Thyroid gland (tissue), 4 donors: ENCODE measurements at regions not wholly inside any gene's neighbourhood (a gene's known extent, or its start where the extent isn't known, plus 50 kb on each side); places are given as distances from the start of the nearest gene placed in this dataset.

ENCODE experiments used
- POLR2A ChIP-seq, 2 donors: fragments of 450-650 bp; IDR thresholded peaks; one replicate each; pipeline ENCODE4 v1.6.1; 2017; ENCODE audit warnings: antibody characterized with exemption in 2 of 2, mild to moderate bottlenecking in 2 of 2, moderate library complexity in 1 of 2
- TF ChIP-seq, protein P1 (sequence below), 6 experiments: fragments of 200-600 bp in 3 of 6; fragments of 450-650 bp in 3 of 6; sonication (generic) in 3 of 6; IDR thresholded peaks; one replicate each; pipeline ENCODE4 v1.5.1; 2016 to 2019; ENCODE audit warnings: antibody characterized with exemption in 6 of 6, mild to moderate bottlenecking in 2 of 6, inconsistent platforms in 1 of 6, moderate library complexity in 1 of 6

DNA sequence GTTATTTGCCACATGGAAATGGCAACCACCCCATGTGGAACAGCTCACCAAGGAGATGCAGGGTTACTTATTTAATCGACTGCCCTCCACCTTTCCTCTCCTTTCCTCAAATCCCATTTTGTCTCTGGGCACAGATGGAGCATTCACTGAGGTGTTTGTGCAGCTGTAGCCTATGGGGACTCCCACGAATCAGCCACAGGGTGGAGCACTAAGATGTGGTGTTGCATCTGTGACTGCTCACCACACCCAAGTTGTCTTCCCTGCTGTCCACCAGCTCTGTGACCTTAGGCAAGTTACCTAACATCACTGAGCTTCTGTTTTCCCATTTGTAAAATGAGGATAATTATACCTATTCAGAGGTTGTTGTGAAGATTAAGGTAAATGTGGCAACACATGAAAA is 252.4 kb upstream of the CPEB2 start:
- TF ChIP-seq, protein P1, sequence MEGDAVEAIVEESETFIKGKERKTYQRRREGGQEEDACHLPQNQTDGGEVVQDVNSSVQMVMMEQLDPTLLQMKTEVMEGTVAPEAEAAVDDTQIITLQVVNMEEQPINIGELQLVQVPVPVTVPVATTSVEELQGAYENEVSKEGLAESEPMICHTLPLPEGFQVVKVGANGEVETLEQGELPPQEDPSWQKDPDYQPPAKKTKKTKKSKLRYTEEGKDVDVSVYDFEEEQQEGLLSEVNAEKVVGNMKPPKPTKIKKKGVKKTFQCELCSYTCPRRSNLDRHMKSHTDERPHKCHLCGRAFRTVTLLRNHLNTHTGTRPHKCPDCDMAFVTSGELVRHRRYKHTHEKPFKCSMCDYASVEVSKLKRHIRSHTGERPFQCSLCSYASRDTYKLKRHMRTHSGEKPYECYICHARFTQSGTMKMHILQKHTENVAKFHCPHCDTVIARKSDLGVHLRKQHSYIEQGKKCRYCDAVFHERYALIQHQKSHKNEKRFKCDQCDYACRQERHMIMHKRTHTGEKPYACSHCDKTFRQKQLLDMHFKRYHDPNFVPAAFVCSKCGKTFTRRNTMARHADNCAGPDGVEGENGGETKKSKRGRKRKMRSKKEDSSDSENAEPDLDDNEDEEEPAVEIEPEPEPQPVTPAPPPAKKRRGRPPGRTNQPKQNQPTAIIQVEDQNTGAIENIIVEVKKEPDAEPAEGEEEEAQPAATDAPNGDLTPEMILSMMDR (IDR thresholded peaks at IDR 0.05) = no peak
- TF ChIP-seq POLR2A (IDR thresholded peaks at IDR 0.05) = no peak
